COR-L47 (cell line): ENCODE measurements at regions not wholly inside any gene's neighbourhood (a gene's known extent, or its start where the extent isn't known, plus 50 kb on each side); places are given as distances from the start of the nearest gene placed in this dataset.

Source experiments
- DNase-seq: peaks from one replicate; lab custom pipeline; 2025; lab: John Stamatoyannopoulos, UW

DNA sequence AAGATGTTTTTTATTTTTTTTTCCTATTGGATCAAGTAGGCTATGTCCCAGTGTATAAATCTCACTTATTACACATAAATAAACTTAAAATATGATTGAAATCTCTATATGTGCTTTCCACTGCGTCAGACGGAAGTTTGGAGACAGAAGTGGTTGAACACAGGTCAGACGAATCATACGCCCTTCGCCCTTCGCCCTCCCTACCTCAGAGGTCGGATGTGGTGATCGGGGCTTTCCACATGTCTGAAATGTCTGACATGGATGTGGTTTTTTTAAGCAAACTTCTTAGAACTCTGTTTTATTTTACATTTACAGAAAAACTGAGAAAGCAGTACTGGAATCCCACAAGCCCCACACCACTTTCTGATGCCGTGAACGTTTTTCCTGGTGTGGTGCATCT is 344.4 kb downstream of the THBS2 start:
- DNase-seq: no peak

- DNase-seq: no peak
These were observed 344.8 kb downstream of the THBS2 start for GRCh38 chr6:168908887-168909286.

DNA sequence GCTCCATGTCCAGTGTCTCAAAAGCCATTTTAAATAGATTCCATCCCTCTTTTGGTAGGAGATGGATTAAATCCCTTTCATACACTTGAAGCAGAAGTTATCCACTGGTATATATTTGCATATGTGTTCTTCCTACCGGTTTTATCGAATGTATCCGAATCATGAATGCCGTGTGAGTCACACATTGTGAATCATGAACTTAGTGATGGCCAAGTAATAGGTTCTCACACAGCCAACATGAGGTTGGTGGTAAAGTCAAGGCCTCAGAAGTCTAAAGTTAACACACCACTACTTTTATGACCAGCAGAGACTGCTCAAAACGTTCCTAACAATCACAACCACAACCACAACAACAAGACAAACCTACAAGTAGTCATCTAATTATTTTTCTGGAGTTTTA is 345.5 kb downstream of the THBS2 start:
- no peak for DNase-seq

GRCh38 chr6:168906391-168906790 is 347.3 kb downstream of the THBS2 start:
- no peak for DNase-seq

- DNase-seq: no peak
These were observed 348.1 kb downstream of the THBS2 start for GRCh38 chr6:168905451-168906090.

- DNase-seq: peak; percentile 22
These were observed 349.9 kb downstream of the THBS2 start for GRCh38 chr6:168903613-168904345.

DNA sequence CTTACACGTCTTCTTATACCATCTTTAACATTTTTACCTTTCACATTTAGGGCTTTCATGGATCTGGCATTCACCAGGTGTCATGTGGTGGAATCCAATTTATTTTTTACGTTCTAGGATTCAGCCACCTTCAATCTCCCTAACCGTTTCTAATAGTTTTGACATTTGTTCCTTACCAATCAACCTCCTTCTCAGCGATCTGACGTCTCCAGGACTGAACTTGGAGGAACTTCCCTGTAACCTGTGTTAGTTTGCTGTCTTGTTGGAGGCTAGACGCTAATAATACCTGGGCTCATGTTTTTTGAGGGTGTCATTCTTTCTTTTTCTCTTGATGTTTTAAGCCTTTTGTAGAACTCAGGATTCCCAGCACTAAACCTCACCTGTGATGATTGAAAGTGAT is 351.6 kb downstream of the THBS2 start:
- no peak for DNase-seq

GRCh38 chr6:168901076-168901475 is 352.6 kb downstream of the THBS2 start:
- no peak for DNase-seq

GRCh38 chr6:168896321-168896720 is 357.3 kb downstream of the THBS2 start:
- no peak for DNase-seq

GRCh38 chr6:168895102-168895812 is 358.4 kb downstream of the THBS2 start:
- DNase-seq: peak; percentile 49

GRCh38 chr6:168892031-168892430 is 361.6 kb downstream of the THBS2 start:
- DNase-seq: no peak

GRCh38 chr6:168890981-168891365 is 362.7 kb downstream of the THBS2 start:
- no peak for DNase-seq

DNA sequence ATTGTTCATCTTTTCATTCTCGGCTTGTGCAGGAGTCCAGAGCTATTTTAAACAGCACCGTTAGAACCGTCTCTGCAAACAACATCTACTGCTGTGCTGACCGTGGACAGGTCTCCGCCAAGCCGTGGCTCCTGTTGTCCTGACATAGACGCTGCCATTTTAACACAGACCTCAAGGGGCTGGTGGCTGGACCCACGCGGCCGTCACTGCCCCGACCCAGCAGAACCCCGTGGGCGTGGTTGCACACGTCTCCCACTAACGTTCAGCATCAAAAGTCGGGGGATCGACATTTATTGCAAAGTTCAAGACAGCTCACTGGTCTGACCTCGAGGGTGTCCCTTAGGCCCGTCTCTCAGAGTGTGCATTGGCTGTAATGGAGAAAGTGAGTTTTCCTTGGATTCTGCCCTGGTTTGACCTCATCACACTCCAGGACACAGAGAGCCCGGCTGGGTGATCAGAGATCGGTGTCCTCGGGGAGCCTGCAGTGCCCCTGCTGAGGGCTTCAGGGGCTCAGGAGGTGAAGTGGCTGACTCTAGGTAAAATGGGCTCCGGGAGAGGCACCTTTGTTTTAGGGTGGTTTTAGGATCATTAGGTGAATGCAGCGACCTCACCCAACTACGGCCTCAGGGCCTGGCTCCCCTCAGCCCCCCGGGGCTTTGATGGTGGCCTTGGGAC is 363.2 kb downstream of the THBS2 start:
- DNase-seq: no peak

DNA sequence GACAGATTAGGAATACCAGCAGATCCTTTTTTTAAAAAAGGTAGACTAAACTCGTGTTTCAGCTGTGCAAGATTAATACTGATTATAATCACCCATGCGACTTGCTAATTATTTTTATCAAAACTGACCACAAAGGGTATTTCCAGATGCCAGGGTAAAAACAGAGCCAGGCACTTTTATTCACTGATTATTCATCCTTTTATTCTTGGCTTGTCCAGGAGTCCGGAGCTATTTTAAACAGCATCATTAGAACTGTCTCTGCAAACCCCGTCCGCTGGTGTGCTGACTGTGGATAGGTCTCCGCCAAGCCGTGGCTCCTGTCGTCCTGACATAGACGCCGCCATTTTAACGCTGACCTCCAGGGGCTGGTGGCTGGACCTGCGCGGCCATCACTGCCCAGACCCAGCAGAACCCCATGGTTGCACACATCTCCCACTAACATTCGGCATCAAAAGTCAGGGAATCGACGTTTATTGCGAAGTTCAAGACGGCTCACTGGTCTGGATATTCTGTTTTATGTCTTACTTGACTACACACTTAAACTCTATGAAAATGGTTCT is 364.8 kb downstream of the THBS2 start:
- no peak for DNase-seq

DNA sequence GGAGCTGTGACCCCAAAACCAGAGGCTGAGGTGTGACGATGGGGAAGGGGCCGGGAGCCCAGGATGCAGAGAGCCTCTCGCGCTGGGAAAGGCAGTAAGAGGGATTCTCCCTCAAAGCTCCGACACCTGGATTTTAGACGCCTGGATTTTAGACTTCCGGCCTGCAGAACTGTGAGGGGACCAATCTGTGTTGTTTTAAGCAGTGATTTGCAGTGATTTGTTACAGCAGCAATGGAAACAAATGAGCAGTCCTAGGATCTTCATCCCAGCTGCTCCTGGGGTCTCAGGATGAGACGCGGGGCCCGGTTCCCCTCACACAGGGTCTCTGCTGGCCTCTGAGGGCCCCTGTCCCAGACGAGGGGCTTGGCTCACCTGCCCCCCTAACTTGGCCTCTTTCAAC is 365.5 kb downstream of the THBS2 start:
- no peak for DNase-seq

DNA sequence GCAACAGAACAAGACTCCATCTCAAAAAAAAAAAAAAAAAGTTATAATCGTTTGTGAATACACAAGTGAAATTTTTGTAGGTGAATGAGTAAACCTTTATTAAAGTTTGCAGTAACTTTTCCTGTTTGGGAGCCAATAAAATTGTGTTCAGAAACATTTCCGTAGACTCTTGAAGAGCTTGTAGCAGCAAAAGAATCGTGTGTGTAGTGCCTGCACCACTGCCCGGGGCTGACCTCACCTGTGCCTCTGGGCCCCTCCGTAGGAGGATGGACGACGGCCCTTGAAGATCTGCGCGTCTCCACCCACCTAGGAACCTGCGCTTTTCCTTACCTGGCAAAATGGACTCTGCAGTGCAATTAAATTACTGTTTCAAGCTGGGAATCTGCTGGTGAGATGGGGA is 366.0 kb downstream of the THBS2 start:
- no peak for DNase-seq

DNA sequence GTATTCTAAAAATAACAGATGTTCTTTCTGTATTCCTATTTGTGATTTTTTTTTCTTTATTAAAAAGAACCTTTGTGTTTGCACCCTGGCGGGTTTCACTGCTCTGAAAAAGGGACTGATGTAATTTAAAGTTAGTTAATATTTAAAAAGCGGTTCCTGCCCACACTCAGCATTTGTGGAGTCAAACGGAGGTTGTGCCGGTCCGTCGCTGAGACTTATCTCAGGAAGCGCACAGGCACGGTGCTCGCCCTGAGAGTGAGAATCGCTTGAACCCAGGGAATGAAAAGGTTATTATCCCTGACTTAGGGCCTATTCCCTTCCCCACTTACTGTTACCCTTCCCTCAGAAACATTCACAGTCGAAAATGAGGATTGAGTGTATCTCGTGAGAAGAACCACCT is 366.7 kb downstream of the THBS2 start:
- no peak for DNase-seq

GRCh38 chr6:168885751-168886742 is 367.6 kb downstream of the THBS2 start:
- DNase-seq: no peak

GRCh38 chr6:168885196-168885595 is 368.4 kb downstream of the THBS2 start:
- no peak for DNase-seq

DNA sequence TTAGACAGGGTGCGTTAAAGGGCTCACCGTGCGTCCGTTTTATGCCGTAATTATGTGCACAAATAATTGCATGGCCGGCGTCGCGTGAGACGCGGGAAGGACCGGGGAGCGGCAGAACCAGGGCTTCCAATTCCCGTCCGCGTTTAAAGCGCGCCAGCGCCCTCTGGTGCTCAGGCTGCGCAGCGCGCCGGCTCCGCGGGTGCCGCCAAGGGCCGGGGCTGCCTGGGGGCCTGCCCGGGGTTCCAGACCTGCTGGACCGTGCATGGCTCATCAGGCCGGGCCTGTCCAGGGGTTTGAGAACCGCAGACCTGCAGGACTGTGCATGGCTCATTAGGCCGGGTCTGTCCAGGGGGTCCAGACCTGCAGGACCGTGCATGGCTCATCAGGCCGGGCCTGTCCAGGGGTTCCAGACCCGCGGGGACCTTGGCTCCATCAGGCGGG is 369.0 kb downstream of the THBS2 start:
- DNase-seq: peak; percentile 29

DNA sequence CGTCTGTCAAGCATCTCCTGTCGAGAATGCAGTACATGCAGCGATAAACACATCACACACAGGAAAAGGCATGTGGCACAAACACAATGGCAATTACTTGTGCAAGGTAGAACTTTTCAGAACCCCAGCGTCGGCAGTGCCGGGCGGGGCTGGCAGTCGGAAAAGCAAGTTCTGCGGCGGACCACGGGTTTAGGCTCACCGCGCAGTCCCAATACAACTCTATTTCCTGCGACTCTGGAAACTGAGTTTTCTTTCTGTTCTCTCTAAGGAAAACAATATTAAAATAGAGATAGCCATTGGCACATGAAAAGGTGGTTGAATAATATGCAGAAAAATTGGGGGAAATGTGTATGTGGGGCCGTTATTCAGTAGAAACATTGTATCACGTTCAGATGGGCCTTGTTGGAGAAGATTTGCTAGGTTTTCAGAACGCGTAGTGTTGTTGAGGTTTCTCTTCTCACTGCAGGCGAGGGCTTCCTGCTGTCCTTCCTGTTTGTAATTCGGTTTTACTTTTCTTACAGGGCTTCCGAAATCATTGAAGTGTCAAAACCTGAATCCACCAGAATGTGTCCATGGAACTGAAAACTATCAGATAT is 369.5 kb downstream of the THBS2 start:
- DNase-seq: no peak
